ENCODE measurements at regions not wholly inside any gene's neighbourhood (a gene's known extent, or its start where the extent isn't known, plus 50 kb on each side); places are given as distances from the start of the nearest gene placed in this dataset.
A peak's percentile ranks its signal among the peaks of the same experiment; 100 is the strongest.
"Not testable (repeated sequence)": the region's sequence is repeated elsewhere in the genome, so short reads cannot be mapped to it uniquely, and the experiment has no call there.

GRCh38 chr12:111271674-111272418 is 97.0 kb downstream of the PHETA1 start:
- no peak for DNase-seq (ENCODE audit: low spot score)

- DNase-seq (ENCODE audit: low spot score), result no peak
Measured at GRCh38 chr12:111270774-111271173, 98.1 kb downstream of the PHETA1 start.

DNA sequence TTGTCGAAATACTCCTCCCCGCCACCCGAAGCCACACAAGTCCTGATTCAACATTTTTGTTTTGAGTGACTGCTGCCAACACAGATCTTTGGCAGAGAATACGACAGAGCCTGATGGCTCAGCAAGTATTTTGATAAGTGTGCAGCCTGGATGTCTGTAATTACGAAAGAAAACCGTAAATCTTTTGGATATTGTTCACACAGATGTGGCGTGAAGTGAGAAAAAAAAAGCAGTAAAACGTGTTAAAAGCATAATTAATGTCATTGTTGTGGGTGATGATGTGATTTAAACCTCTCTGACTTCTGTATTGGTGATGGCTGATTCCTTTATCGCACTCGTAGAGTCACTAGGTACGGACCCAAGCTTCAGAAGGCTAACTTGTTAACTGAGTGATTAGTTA is 98.7 kb downstream of the PHETA1 start:
- no peak for DNase-seq (ENCODE audit: low spot score)

- no peak for DNase-seq (ENCODE audit: low spot score)
Measured at GRCh38 chr12:111269718-111270117, 99.2 kb downstream of the PHETA1 start.

GRCh38 chr12:111268738-111269572 is 99.9 kb downstream of the PHETA1 start:
- DNase-seq (ENCODE audit: low spot score), result no peak

- no peak for DNase-seq (ENCODE audit: low spot score)
Measured at GRCh38 chr12:111267144-111267543, 101.8 kb downstream of the PHETA1 start.

- no peak for DNase-seq (ENCODE audit: low spot score)
Measured at GRCh38 chr12:111261911-111262676, 106.8 kb downstream of the PHETA1 start.

GRCh38 chr12:111260732-111261131 is 108.2 kb downstream of the PHETA1 start:
- no peak for DNase-seq (ENCODE audit: low spot score)

DNA sequence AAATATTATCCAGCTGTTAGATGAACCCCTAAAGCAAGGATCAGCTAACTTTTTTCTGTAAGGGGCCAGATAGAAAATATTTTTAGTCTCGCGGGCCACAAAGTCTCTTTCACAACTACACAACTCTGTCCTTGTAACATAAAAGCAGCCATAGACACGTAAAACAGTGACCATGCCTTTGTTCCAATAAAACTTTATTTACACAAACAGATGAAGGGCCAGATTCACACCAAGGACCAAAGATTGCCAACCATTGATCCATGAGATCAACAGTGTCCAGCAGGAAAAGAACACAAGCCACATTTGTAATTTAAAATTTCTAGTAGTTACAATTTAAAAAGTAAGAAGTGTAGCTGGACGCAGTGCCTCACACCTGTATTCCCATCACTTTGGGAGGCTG is 109.7 kb downstream of the PHETA1 start:
- no peak for DNase-seq (ENCODE audit: low spot score)

DNA sequence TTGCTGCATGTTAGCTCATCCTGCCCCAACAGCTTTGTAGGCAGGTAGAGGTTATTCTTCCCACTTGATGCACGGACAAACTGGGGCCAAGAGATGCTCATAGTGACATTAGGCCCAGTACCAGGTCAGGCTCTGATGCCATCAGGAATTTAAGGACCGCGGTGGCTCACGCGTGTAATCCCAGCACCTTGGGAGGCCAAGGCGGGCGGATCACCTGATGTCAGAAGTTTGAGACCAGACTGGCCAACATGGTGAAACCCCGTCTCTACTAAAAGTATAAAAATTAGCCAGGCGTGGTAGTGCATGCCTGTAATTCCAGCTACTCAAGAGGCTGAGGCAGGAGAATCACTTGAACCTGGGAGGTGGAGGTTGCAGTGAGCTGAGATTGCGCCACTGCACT is 110.8 kb downstream of the PHETA1 start:
- DNase-seq (ENCODE audit: low spot score), result not testable (repeated sequence)

GRCh38 chr12:111257435-111257902 is 111.4 kb downstream of the PHETA1 start:
- DNase-seq (ENCODE audit: low spot score), result no peak

DNA sequence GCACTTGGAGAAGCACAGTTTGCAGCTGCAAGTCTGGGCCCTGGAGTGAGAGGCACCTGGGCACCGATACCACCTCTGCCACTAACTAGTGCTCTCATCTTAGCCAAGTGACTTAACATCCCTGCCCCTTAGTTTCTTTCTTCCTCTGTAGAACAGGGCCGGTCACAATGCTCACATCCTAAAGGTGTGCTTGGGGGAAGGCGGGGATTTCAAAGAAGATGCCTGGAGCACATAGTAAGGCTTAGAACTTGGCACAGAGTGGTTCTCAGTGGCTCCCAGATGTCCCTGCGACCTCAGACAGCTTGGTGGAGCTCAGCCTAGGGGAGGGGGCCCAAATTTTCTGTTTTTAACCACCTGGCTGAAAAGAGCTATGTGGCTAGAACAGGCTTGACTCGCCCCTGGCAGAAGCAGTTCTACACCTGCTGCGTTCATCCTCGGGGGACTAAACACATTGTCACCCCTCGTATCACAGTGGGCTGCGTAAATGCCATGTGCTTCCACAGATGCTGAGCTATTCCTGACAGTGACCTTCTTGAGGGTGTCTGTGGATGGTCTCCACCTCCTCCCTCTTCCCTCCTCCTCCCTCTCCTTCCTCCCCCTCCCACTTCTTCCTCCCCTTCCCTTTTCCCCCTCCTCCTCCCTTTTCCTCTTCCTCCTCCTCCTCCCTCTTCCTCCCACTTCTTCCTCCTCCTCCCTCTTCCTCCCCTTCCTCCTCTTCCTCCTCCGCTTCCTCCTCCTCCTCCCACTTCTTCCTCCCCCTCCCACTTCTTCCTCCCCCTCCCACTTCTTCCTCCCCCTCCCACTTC is 112.1 kb downstream of the PHETA1 start:
- DNase-seq (ENCODE audit: low spot score), result no peak

DNA sequence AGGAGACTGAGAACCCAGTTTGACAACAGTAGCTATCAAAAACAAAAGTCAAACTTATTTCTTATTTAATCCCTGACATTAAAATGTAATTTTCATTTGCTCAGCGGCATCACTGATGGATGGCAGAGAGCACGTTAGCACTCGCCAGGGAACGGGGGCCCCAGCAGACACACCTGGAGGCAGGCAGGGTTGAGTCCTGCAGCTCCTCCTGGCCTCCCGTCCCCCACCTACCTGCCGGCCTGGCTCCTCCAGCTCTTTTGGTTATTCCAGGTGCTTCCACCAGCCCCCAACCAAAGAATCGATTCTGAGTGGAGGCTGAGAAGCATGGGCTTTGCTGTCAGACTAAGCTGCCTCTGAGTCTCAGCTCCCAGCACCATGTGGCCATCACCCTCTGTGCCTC is 113.6 kb downstream of the PHETA1 start:
- no peak for DNase-seq (ENCODE audit: low spot score)

DNA sequence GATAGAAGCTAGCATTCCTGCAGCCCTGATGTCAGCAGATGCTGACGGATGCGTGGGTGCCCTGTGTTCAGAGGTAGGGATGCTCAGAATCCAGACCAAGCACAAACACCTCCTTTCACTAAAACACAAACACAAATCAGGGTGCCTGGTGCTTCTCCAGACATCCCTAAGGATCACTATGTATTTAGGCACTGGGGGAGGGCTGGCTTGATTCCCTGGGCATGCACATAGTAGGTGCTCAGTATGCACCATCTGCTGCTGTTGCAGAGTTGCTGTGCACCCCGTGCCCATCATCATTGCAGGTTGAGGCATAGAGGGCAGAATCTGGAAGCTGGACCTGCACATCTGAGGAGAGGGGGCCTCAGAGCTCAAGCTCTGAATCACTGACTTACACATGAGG is 114.8 kb downstream of the PHETA1 start:
- no peak for DNase-seq (ENCODE audit: low spot score)

GRCh38 chr12:111253213-111253612 is 115.7 kb downstream of the PHETA1 start:
- DNase-seq (ENCODE audit: low spot score), result no peak

DNA sequence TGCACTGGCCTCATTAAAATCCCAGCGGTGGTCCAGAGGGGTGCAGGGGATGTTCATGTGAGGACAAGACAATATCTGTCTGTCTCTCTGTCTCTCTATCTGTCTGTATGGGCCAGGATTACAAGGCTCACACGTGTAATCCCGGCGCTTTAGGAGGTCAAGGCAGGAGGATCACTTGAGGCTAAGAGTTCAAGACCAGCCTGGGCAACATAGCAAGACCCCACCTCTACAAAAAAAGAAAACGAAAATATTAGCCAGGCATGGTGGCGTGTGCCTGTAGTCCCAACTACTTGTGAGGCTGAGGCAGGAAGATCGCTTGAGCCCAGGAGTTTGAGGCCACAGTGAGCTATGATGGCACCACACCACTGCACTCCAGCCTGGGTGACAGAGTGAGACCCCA is 117.1 kb downstream of the PHETA1 start:
- no peak for DNase-seq (ENCODE audit: low spot score)

- no peak for DNase-seq (ENCODE audit: low spot score)
Measured at GRCh38 chr12:111251058-111251730, 117.7 kb downstream of the PHETA1 start.

DNA sequence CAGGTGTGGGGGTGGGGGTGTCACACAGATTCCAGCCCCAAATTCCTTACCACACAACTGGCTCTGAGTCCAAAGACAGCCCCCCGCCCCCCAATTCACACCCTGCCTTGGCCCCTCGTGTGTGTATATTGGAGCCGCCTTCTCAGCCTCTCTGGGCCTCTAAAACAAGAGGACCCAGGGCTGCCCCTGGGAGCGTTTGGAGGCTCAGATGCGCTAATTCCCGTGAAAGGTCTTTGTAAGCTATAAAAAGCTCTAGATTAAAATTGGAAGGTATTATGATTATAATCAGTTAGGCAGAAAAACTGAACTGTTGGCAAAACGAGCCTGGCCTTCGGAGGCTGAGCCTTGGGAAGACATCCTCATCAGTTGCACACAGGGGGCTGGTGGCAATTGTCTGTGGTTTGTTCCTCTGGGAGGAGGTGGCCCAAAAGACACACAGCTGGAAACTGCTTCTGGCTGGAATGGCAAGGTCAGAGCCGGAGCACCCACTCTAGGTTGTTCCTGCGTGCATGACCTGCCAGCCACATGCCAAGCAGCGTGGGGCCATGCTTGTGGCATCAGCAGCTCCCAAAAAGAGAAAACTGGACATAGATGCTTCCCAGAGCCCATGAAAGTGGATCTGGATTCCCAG is 118.5 kb downstream of the PHETA1 start:
- no peak for DNase-seq (ENCODE audit: low spot score)

DNA sequence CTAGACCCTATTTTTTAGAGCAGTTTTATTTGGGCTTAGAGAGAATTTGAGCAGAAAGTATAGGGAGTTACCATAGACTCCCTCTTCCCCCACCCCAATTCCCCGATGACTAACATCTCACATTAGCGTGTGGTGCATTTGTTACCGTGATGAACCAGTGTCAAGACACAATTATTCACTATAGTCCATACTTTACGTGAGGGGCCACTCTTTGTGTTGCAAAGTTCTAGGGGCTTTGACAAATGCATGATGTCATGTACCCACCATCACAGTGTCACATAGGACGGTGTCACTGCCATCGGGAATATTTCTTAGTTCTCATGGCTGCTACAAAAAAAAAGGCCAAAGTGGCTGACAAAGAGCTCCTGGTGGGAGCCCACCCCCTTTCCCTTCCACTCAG is 119.1 kb downstream of the PHETA1 start:
- no peak for DNase-seq (ENCODE audit: low spot score)

DNA sequence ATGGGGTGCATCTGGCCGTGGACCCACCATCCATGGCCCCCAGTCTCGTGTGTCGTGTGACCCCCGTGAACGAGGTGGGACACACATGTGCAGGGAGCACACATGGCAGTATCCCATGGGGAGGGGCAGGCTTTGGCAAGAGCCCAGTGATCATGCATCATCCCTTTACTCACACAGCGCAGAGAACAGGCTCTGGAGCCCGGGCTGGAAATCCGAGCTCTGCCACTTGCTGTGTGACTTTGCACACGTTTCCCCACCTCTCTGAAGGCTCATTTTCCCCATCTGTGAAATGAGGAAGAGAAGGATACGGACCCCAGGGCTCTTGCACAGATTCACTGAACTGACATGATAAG is 119.9 kb downstream of the PHETA1 start:
- DNase-seq (ENCODE audit: low spot score), result peak; percentile 16

Measured in A172 (cell line).